Loucy (cell line): ENCODE measurements at regions not wholly inside any gene's neighbourhood (a gene's known extent, or its start where the extent isn't known, plus 50 kb on each side); places are given as distances from the start of the nearest gene placed in this dataset.

ENCODE experiments used
- H2AFZ ChIP-seq: fragments of 200-600 bp; sonication (generic); 2 replicates; pipeline ENCODE4 v1.6.0; 2016; ENCODE audit warnings: antibody characterized with exemption, mild to moderate bottlenecking, low read length, moderate library complexity
- H3F3A ChIP-seq: fragments of 200-600 bp; 2 replicates; pipeline ENCODE4 v1.6.0; 2016; ENCODE audit warnings: antibody characterized with exemption, low read depth, mild to moderate bottlenecking
- H3K27me3 ChIP-seq: fragments of 200-600 bp; sonication (generic); 2 replicates; pipeline ENCODE4 v1.6.1; 2014; ENCODE audit warnings: low read length, mild to moderate bottlenecking; ENCODE audit not compliant: insufficient read depth, poor library complexity, severe bottlenecking
- H3K36me3 ChIP-seq: fragments of 200-600 bp; sonication (generic); 2 replicates; pipeline ENCODE4 v1.6.1; 2016; ENCODE audit warnings: low read length; ENCODE audit not compliant: insufficient read depth
- H3K4me1 ChIP-seq: fragments of 200-600 bp; sonication (generic); 2 replicates; pipeline ENCODE4 v1.5.1; 2014; ENCODE audit warnings: low read length, mild to moderate bottlenecking; ENCODE audit not compliant: insufficient read depth, poor library complexity, severe bottlenecking
- H3K4me2 ChIP-seq: fragments of 200-600 bp; sonication (generic); 2 replicates; pipeline ENCODE4 v1.6.0; 2014; ENCODE audit warnings: antibody characterized with exemption, low read length, low read depth, mild to moderate bottlenecking; ENCODE audit not compliant: poor library complexity, severe bottlenecking
- H3K4me3 ChIP-seq: fragments of 200-600 bp; sonication (generic); 2 replicates; pipeline ENCODE4 v1.5.1; 2014; ENCODE audit warnings: low read length, mild to moderate bottlenecking, mixed read lengths; ENCODE audit not compliant: poor library complexity, severe bottlenecking
- H3K79me2 ChIP-seq: fragments of 200-600 bp; sonication (generic); 2 replicates; pipeline ENCODE4 v1.6.1; 2014; ENCODE audit warnings: low read length; ENCODE audit not compliant: insufficient read depth
- H3K9ac ChIP-seq: fragments of 200-600 bp; sonication (generic); 2 replicates; pipeline ENCODE4 v1.6.0; 2014; ENCODE audit warnings: mild to moderate bottlenecking, low read depth, low read length, moderate library complexity; ENCODE audit not compliant: poor library complexity, severe bottlenecking
- H3K9me2 ChIP-seq: fragments of 200-600 bp; sonication (generic); replicated peaks from 2 replicates; pipeline ENCODE4 v1.6.1; 2016; ENCODE audit warnings: low read depth, low read length, mixed read lengths
- H3K9me3 ChIP-seq: fragments of 200-600 bp; sonication (generic); 2 replicates; pipeline ENCODE4 v1.6.1; 2014; ENCODE audit warnings: mild to moderate bottlenecking, antibody characterized with exemption, low read length, low read depth; ENCODE audit not compliant: insufficient read depth
- H4K20me1 ChIP-seq: fragments of 200-600 bp; sonication (generic); 2 replicates; pipeline ENCODE4 v1.6.0; 2014; ENCODE audit warnings: antibody characterized with exemption, low read length, mild to moderate bottlenecking; ENCODE audit not compliant: insufficient read depth, poor library complexity, severe bottlenecking
- EZH2phosphoT487 ChIP-seq: fragments of 200-600 bp; IDR thresholded peaks from 2 replicates; pipeline ENCODE4 v1.6.1; 2018; ENCODE audit warnings: antibody characterized with exemption, mild to moderate bottlenecking, moderate library complexity, borderline replicate concordance
- TF ChIP-seq, protein P1 (sequence below): fragments of 200-600 bp; sonication (generic); conservative IDR thresholded peaks from 2 replicates; pipeline ENCODE4 v1.5.1; 2014; ENCODE audit warnings: mild to moderate bottlenecking, antibody characterized with exemption, low read length

DNA sequence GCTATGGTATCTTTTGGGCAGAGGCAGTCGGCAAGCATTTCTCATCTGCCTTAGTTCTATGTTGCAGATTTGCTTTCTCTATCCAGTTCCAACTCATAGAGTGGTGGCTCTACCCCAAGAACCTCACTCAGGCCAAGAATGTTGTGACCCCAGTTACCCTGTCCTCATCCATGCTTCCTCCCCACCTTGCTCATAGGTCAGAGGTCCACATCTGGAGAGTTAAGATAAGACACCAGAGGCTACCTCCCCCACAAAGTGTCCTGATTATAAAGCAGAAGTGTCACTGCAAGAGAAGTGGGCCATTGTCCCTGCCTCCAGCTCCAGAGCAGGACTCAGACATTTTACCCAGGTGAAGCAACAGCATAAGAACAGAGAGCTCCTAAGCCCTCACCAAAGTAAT, 276.8 kb upstream of the CHST9 start:
- H3K9ac ChIP-seq = no peak overlapping the region
- no peaks in the 10 kb centered on the region for H3K27me3 ChIP-seq
- H3K4me2 ChIP-seq = no peak overlapping the region
- H3K36me3 ChIP-seq = no peaks in the 10 kb centered on the region
- no peaks in the 10 kb centered on the region for H4K20me1 ChIP-seq
- no peaks in the 10 kb centered on the region for H3K9me2 ChIP-seq
- H3K9me3 ChIP-seq = no peaks in the 10 kb centered on the region
- no peak overlapping the region for H2AFZ ChIP-seq
- no peak overlapping the region for H3K4me3 ChIP-seq
- H3K79me2 ChIP-seq = no peaks in the 10 kb centered on the region
- no peaks in the 10 kb centered on the region for H3F3A ChIP-seq
- no peaks in the 10 kb centered on the region for H3K4me1 ChIP-seq
- TF ChIP-seq EZH2phosphoT487 = no peak
- TF ChIP-seq, protein P1, sequence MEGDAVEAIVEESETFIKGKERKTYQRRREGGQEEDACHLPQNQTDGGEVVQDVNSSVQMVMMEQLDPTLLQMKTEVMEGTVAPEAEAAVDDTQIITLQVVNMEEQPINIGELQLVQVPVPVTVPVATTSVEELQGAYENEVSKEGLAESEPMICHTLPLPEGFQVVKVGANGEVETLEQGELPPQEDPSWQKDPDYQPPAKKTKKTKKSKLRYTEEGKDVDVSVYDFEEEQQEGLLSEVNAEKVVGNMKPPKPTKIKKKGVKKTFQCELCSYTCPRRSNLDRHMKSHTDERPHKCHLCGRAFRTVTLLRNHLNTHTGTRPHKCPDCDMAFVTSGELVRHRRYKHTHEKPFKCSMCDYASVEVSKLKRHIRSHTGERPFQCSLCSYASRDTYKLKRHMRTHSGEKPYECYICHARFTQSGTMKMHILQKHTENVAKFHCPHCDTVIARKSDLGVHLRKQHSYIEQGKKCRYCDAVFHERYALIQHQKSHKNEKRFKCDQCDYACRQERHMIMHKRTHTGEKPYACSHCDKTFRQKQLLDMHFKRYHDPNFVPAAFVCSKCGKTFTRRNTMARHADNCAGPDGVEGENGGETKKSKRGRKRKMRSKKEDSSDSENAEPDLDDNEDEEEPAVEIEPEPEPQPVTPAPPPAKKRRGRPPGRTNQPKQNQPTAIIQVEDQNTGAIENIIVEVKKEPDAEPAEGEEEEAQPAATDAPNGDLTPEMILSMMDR = no peak

DNA sequence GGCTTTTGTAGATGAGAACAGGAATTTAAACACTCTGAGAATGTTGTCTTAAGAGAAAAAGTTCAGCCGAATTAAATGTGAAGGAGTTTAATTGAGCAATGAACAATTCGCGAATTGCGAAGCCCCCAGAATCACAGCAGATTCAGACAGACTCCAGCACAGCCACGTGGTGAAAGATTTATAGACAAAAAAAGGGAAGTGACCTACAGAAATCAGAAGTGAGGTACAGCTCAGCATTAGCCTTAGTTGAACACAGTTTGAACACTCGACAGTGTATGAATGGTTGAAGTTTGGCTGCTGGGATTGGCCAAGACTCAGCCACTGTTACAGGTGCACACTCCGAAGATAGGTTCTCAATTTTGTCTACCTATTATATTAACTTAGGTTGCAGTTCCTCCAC, 264.0 kb upstream of the CHST9 start:
- H4K20me1 ChIP-seq = no peaks in the 10 kb centered on the region
- no peaks in the 10 kb centered on the region for H3K36me3 ChIP-seq
- H3F3A ChIP-seq = no peaks in the 10 kb centered on the region
- no peak overlapping the region for H3K4me2 ChIP-seq
- no peaks in the 10 kb centered on the region for H3K9me3 ChIP-seq
- no peak overlapping the region for H3K9ac ChIP-seq
- no peak overlapping the region for H3K4me3 ChIP-seq
- TF ChIP-seq, protein P1 = no peak
- no peak for TF ChIP-seq EZH2phosphoT487
- no peak overlapping the region for H2AFZ ChIP-seq
- H3K79me2 ChIP-seq = no peaks in the 10 kb centered on the region
- H3K27me3 ChIP-seq = no peaks in the 10 kb centered on the region
- no peaks in the 10 kb centered on the region for H3K4me1 ChIP-seq
- no peaks in the 10 kb centered on the region for H3K9me2 ChIP-seq

DNA sequence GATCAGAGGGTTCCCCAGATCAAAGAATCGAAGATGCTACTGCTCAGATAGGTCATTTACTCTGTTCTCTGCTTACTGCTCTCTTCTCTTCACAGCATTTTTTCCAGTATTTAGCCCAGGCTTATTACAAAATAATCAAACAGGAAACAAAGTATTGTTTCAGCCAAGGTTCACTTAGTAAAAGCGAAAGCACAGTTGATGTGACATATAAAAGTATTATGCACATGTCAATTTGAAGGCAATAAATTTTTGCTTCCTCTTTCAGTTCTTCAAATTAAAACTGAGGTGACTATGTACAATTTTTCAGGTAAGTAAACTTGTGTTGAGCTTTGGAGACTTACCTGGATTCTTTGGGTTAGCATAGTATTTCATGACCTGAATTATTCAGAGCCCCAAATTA, 262.8 kb upstream of the CHST9 start:
- H2AFZ ChIP-seq = no peak overlapping the region
- no peaks in the 10 kb centered on the region for H3F3A ChIP-seq
- H3K4me3 ChIP-seq = no peak overlapping the region
- H3K79me2 ChIP-seq = no peaks in the 10 kb centered on the region
- no peak overlapping the region for H3K4me2 ChIP-seq
- no peaks in the 10 kb centered on the region for H3K36me3 ChIP-seq
- TF ChIP-seq, protein P1 = no peak
- TF ChIP-seq EZH2phosphoT487 = no peak
- no peaks in the 10 kb centered on the region for H4K20me1 ChIP-seq
- no peaks in the 10 kb centered on the region for H3K27me3 ChIP-seq
- no peak overlapping the region for H3K9ac ChIP-seq
- no peaks in the 10 kb centered on the region for H3K9me2 ChIP-seq
- no peaks in the 10 kb centered on the region for H3K4me1 ChIP-seq
- no peaks in the 10 kb centered on the region for H3K9me3 ChIP-seq
